Erythroblast (primary cell): ENCODE measurements at regions not wholly inside any gene's neighbourhood (a gene's known extent, or its start where the extent isn't known, plus 50 kb on each side); places are given as distances from the start of the nearest gene placed in this dataset.
"Not testable (repeated sequence)": the region's sequence is repeated elsewhere in the genome, so short reads cannot be mapped to it uniquely, and the experiment has no call there.

Source experiments
- DNase-seq, 2 experiments: peaks; one replicate each; lab custom pipeline; 2025; lab: John Stamatoyannopoulos, UW
- GATA1 ChIP-seq: IDR thresholded peaks from 2 replicates; pipeline ENCODE4 v1.6.1; 2011; ENCODE audit warnings: low read depth, mild to moderate bottlenecking, control low read depth, low read length, moderate library complexity
- POLR2A ChIP-seq: IDR thresholded peaks from 2 replicates; pipeline ENCODE4 v1.6.1; 2011; ENCODE audit warnings: mild to moderate bottlenecking, low read length

DNA sequence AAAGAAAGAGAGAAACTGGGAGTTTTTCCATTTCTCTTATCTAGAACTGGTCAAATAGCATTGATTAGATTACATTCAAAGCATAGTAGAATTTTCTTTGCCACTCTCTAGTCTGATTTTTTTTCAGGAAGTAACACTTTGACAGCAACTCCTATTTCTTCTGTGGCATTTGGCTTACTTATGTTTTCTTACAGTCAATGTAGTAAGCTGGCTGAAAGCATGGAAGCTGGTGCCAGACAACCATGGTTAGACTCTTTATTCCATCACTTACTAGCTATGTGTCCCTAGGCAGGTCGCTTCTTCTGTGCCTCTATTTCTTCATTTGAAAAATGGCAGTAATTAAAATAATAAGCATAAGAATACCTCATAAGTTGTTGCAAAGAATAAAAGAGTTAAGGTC is 54.2 kb upstream of the OPRM1 start:
- DNase-seq: no peak

DNA sequence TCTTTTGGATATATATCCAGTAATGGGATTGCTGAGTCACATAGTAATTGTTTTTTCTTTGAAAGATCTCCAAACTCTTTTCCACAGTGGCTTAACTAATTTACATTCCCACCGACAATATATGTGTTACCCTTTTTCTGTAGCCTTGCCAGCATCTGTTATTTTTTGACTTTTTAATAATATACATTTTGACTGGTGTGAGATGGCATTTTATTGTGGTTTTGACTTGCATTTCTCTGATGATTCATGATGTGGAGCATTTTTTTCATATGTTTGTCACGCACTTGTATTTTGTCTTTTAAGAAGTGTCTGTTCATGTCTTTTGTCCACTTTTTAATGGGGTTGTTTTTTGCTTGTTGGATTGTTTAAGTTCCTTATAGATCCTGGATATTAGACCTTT is 58.9 kb upstream of the OPRM1 start:
- no peak for TF ChIP-seq POLR2A
- no peak for TF ChIP-seq GATA1
- DNase-seq: no peak

More for the DNA sequence above, 54.2 kb upstream of the OPRM1 start:
- TF ChIP-seq GATA1: no peak
- TF ChIP-seq POLR2A: no peak

DNA sequence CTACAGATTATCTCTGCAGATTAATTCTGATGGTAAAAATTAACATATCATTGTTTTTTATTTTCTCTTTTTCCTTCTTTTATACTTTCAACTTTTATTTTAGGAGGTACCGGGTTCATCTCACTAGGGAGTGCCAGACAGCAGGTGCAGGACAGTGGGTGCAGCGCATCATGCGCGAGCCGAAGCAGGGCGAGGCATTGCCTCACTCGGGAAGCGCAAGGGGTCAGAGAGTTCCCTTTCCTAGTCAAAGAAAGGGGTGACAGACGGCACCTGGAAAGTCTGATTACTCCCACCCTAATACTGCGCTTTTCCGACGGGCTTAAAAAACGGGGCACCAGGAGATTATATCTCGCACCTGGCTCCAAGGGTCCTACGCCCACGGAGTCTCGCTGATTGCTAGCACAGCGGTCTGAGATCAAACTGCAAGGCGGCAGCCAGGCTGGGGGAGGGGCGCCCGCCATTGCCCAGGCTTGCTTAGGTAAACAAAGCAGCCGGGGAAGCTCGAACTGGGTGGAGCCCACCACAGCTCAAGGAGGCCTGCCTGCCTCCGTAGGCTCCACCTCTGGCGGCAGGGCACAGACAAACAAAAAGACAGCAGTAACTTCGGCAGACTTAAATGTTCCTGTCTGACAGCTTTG is 60.0 kb upstream of the OPRM1 start:
- DNase-seq: not testable (repeated sequence)

DNA sequence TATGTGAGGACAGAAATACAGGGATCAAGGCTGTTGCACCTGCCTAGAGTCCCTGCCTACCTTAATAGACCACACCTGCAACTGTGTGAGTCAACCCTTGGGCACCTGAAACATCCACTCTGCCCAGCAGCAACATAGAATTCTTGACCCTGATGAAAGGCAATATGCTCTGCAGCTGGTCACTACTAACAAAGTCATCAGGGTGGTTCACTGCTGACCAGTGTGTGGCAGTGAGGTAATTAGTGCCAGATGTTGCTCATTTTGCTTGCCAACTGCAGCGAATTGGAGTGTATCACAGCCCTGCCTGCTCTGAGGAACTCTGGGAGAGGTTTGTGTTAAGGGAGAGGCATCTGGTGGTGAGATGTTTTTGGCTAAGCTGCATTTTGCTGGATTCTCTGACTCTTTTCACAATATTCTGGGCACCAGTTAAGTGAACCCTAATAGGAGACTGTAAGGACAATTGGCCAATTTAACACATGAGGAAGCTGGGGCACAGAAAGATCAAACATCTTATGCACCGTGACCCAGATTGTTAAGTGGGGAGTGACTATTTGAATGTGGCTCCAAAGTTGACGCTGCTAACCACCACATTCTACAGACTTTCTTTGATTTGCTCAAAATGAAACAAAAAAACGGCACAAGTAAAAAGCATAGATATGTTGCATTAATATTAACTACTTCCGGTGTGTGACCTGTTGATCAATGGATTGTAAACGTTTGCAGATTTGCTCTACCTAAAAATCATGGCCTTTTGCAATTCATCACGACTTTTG is 61.9 kb upstream of the OPRM1 start:
- DNase-seq: no peak
- no peak for TF ChIP-seq GATA1
- TF ChIP-seq POLR2A: no peak

DNA sequence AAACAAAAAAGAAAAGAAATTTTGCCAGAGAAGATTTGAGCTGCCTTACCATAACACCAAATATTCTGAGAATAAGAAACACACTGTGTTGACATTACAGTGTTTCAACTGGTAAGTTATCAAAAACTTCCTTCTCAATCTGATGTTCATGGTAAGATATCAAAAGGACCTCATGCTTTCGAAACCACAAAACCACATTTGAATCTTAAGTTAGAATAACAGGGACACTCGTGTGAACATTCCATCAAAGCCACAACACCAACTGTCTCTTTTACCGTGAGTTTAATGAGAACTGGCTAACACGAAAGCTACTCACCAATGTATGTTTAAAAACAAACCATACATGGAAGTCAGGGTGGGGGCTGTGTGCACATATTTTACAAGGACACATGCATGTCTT is 73.0 kb upstream of the OPRM1 start:
- no peak for DNase-seq
- TF ChIP-seq POLR2A (no peak), GATA1 (no peak)

DNA sequence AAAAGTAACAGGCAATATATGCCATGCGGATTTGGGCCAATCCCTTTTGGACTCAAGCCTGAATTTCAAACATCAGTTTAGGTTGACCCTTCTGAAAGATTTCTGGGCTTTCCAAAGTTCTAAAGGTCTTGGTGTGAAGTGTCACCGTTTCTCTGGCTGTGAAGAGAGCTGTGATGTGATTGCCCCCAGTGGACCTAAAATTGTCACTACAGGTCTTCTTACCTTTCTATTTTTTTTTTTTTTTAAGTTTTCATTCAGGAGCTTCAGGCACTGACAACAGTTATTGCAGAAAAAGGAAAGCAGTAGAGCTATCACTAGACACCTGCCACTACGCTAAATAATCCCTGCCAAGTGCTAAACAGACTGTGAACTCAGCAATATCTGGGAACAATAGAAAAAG is 75.7 kb upstream of the OPRM1 start:
- no peak for TF ChIP-seq POLR2A
- TF ChIP-seq GATA1: no peak
- DNase-seq: no peak

DNA sequence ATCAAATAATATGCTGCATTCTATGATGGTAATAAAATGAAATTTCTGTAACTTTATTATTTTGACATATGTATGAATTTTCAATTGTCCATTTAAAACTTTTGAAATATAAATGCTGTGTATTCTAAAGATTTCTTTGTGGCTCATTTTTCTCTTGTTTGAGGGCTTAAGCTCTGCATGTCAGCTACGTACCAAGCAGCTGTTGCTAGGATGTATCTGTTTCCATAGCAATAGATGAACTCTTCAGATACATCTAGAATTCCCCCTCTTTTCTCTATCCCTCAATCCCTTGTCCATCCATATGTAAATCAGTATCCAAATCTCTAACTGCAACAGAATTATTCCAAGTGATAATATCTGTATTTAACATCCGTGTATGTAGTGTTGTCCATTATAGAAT is 76.5 kb upstream of the OPRM1 start:
- TF ChIP-seq POLR2A (no peak), GATA1 (no peak)
- DNase-seq: no peak

DNA sequence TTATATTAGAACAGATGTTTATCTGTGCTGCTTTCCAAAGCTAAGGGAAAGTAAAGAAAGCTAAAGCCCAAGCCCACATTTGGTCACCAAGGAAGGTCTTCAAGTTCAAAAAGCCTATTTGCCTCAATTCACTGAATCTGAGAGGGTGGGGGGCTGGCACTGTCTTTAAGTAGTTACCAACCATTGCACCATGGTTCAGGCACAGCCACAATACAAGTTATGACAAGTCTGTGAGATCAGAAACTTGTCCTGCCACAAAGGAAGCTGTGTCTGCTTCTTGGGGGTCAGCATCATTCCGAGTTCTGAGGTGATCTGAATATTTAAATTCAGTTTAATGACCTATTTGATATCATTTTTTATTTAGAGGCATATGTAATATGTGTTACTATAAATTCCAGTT is 78.3 kb upstream of the OPRM1 start:
- no peak for TF ChIP-seq GATA1
- no peak for DNase-seq

DNA sequence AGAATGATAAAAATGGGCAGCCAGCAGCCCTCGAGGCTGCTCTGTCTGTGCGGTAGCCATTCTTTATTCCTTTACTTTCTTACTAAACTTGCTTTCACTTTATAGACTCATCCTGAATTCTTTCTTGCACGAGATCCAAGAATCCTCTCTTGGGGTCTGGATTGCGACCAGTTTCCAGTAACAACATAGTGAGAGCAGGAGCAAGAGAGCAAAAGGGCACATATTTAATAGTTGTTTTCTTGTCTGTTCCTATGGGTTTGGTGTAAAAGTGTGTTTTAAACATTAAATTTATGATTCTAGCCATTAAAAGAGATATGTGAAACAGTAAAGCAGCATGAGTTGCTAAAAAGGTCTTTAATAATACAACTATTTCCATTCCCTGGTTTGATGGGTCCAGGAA is 78.8 kb upstream of the OPRM1 start:
- no peak for DNase-seq
- no peak for TF ChIP-seq GATA1
- TF ChIP-seq POLR2A: no peak

DNA sequence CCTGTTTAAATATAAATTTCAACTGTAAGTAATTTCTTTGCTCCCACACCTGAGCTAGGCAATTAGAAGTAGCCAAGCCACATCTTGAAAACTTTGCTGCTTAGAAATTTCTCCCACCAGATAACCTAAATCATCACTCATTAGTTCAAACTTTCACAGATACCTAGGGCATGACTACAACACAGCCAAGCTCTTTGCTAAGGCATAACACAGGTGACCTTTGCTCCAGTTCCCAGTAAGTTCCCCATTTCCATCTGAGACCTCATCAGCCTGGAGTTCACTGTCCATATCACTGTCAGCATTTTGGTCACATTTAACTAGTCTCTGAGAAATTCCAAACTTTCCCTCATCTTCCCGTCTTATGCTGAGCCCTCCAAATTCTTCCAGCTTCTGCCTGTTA is 79.8 kb upstream of the OPRM1 start:
- DNase-seq: no peak
- TF ChIP-seq POLR2A (no peak), GATA1 (no peak)

DNA sequence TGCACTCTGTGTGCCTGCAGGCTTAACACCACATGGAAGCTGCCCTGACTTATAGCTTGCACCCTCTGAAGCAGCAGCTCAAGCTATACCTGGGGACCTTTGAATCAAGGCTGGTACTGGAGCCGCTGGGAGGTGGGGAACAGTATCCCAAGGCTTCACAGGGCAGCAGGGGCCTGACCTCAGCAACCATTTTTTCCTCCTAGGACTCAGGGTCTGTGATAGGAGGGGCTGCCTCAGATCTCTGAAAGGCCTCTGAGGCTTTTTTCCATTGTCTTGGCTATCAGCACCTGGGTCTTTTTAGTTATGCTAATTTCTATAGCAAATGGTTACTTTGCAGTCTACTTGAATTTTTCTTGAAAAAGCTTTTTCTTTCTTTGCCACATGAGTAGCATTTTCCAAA is 80.2 kb upstream of the OPRM1 start:
- TF ChIP-seq POLR2A (no peak), GATA1 (no peak)
- no peak for DNase-seq

DNA sequence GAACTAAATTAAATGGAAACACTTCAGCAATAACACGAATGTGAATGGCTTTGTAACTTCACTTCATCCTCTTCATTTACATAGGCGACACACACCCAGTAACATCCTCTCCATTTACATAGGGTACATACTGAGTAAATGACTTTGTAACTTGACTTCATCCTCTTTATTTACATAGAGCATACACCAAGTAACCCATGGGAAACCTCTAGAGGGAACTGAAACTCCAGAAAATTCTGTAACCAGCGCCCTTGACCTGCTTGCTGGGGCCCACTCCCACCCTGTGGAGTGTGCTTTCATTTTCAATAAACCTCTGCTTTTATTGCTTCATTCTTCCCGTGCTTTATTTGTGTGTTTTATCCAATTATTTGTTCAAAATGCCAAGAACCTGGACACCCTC is 81.6 kb upstream of the OPRM1 start:
- no peak for TF ChIP-seq POLR2A
- no peak for TF ChIP-seq GATA1

DNA sequence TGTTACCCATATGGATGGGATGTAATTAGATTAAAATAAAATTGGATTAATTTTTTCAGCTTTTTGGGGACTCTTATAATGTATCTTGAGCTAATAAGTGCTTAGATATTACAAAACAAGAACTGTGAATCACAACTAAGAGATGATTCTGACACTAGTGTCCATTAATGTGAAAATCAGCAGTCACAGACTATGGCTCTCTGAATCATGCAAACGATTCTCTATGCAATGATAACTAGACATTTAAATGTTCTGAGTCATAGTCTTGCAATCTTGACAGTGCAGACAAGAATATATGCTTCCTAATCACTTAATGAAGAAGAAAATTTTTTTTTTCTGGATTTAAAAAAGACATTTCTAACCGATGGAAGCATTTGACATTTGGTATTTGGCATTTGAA is 82.2 kb upstream of the OPRM1 start:
- DNase-seq: no peak
- TF ChIP-seq GATA1 (no peak), POLR2A (no peak)

More for the DNA sequence above, 81.6 kb upstream of the OPRM1 start:
- DNase-seq: no peak

DNA sequence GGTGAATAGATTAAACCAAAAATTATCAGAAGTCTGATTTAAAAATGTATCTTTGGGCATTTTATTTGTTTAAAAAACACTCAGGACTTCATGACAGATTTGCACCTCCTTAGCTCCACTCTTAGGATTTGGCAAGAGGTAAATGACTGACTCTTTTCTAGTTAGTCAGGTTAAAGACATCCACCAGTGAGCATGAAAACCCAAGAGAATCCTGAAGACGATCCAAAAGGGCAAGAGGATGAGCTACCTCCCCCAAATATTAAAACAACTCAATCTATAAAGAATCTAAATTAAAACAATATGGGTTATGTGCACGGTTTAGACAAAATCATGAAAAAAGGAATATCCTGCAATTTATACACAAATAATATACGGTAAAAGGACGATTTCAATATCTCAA is 89.4 kb upstream of the OPRM1 start:
- no peak for DNase-seq
- TF ChIP-seq GATA1 (no peak), POLR2A (no peak)
